ENCODE measurements at regions not wholly inside any gene's neighbourhood (a gene's known extent, or its start where the extent isn't known, plus 50 kb on each side); places are given as distances from the start of the nearest gene placed in this dataset.
"Not testable (repeated sequence)": the region's sequence is repeated elsewhere in the genome, so short reads cannot be mapped to it uniquely, and the experiment has no call there.

- H3K36me3 ChIP-seq: no peaks in the 10 kb centered on the region
- TF ChIP-seq, protein P1, sequence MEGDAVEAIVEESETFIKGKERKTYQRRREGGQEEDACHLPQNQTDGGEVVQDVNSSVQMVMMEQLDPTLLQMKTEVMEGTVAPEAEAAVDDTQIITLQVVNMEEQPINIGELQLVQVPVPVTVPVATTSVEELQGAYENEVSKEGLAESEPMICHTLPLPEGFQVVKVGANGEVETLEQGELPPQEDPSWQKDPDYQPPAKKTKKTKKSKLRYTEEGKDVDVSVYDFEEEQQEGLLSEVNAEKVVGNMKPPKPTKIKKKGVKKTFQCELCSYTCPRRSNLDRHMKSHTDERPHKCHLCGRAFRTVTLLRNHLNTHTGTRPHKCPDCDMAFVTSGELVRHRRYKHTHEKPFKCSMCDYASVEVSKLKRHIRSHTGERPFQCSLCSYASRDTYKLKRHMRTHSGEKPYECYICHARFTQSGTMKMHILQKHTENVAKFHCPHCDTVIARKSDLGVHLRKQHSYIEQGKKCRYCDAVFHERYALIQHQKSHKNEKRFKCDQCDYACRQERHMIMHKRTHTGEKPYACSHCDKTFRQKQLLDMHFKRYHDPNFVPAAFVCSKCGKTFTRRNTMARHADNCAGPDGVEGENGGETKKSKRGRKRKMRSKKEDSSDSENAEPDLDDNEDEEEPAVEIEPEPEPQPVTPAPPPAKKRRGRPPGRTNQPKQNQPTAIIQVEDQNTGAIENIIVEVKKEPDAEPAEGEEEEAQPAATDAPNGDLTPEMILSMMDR (IDR thresholded peaks at IDR 0.05; ENCODE audit: low read depth, low read length): peak; percentile 82
- no peaks in the 10 kb centered on the region for H3K9me3 ChIP-seq (ENCODE audit: severe bottlenecking)
- no peak overlapping the region for H3K27ac ChIP-seq
- no peak overlapping the region for H3K4me3 ChIP-seq (ENCODE audit: low read depth, low read length)
- DNase-seq: peak; percentile 48
- H3K27me3 ChIP-seq (ENCODE audit: insufficient read depth, low read depth, severe bottlenecking): peaks cover 4% of the 10 kb centered on the region
Observed at GRCh38 chr16:35102780-35103403, 1643.5 kb downstream of the TP53TG3F start.

- not testable (repeated sequence) for DNase-seq; H3K9me3 ChIP-seq (ENCODE audit: severe bottlenecking); H3K36me3 ChIP-seq; H3K27ac ChIP-seq; H3K27me3 ChIP-seq (ENCODE audit: insufficient read depth, low read depth, severe bottlenecking); H3K4me3 ChIP-seq (ENCODE audit: low read depth, low read length)
Observed at GRCh38 chr16:35111772-35112171, 1652.4 kb downstream of the TP53TG3F start.

- no peaks in the 10 kb centered on the region for H3K9me3 ChIP-seq (ENCODE audit: severe bottlenecking)
- TF ChIP-seq, protein P1 (IDR thresholded peaks at IDR 0.05; ENCODE audit: low read depth, low read length): no peak
Observed at GRCh38 chr16:35131429-35131828, 1672.0 kb downstream of the TP53TG3F start.

DNA sequence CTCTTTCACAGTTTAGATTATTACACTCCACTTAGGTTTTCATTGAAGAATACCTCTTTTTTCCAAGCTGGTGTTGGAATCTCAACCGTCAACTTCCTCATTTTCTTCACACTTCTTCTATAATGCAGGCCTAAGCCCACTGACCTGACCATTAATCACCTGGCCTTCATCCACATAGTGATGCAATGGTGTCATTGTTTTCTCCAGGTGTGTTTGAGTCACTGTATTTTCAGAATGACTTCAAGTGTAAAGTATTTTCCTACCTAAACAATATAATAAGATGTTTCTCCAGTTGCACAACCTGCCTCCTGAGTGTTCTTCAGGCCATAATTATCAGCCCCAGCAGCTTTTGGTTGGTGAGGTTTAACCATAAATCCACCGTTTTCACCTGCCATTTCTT is 1675.1 kb downstream of the TP53TG3F start:
- DNase-seq: no peak
- no peak overlapping the region for H3K4me3 ChIP-seq (ENCODE audit: low read depth, low read length)
- H3K27ac ChIP-seq: no peak overlapping the region
- H3K27me3 ChIP-seq (ENCODE audit: insufficient read depth, low read depth, severe bottlenecking): peaks cover 26% of the 10 kb centered on the region
- TF ChIP-seq, protein P1 (IDR thresholded peaks at IDR 0.05; ENCODE audit: low read depth, low read length): no peak
- H3K9me3 ChIP-seq (ENCODE audit: severe bottlenecking): no peaks in the 10 kb centered on the region
- H3K36me3 ChIP-seq: no peaks in the 10 kb centered on the region

More at GRCh38 chr16:35131429-35131828, 1672.0 kb downstream of the TP53TG3F start:
- Histone ChIP-seq H3K36me3 (no peaks in the 10 kb centered on the region), H3K4me3 (ENCODE audit: low read depth, low read length) (no peak overlapping the region), H3K27ac (no peak overlapping the region), H3K27me3 (ENCODE audit: insufficient read depth, low read depth, severe bottlenecking) (peaks cover 14% of the 10 kb centered on the region)
- no peak for DNase-seq

DNA sequence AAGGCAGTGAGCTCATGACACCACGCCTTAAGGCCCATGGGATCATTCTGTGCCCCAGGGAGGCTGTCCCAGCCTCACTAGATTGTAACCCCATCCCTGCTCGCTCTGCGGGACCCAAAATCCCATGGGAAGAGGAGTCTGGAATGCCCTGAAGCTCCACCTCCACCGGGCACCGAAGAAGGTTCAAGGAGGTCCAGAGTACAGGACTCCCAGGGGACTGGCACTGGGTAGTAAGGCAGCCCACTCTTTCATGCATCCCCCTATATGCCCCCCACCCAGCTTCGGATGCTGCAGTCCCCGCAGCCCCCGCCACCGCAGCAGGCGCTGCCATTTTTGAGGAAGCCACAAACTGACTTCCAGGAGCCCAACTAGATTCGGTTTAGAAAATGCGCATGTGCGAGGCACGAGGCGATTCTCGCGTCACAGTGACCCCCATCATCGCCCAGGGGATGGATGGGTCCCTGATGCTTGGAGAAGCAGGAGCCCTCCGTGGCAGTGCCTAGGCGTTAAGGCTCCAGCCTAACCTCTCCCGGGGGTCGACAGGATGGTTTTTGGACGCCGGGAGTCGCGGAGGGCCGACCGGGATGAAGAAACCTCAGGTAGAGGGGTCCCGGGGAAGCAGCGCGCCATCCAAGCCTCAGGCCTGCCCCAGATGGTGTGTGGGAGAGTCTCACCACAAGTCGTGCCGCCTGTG is 1681.0 kb downstream of the TP53TG3F start:
- no peak overlapping the region for H3K27ac ChIP-seq
- peaks cover 70% of the 10 kb centered on the region for H3K27me3 ChIP-seq (ENCODE audit: insufficient read depth, low read depth, severe bottlenecking)
- TF ChIP-seq, protein P1 (IDR thresholded peaks at IDR 0.05; ENCODE audit: low read depth, low read length): no peak
- H3K4me3 ChIP-seq (ENCODE audit: low read depth, low read length): no peak overlapping the region
- no peaks in the 10 kb centered on the region for H3K9me3 ChIP-seq (ENCODE audit: severe bottlenecking)
- no peaks in the 10 kb centered on the region for H3K36me3 ChIP-seq
- no peak for DNase-seq

DNA sequence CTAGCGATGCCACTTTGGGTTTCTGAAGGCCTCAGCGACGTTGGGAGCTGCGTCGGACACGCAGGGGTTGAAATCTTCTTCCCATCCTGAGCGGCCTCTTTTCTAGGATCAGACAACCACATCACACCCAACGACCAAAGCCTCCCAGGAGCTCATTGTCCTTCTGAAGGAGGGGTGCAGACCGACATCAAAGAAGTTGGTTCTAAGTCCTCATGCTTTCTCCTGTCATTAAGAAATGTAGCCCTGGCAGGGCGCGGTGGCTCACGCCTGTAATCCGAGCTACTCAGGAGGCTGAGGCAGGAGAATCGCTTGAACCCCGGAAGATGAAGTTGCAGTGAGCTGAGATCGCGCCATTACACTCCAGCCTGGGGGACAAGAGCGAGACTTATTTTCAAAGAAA is 1681.9 kb downstream of the TP53TG3F start:
- no peaks in the 10 kb centered on the region for H3K36me3 ChIP-seq
- no peak overlapping the region for H3K4me3 ChIP-seq (ENCODE audit: low read depth, low read length)
- TF ChIP-seq, protein P1 (IDR thresholded peaks at IDR 0.05; ENCODE audit: low read depth, low read length): no peak
- no peak for DNase-seq
- H3K27me3 ChIP-seq (ENCODE audit: insufficient read depth, low read depth, severe bottlenecking): peaks cover 68% of the 10 kb centered on the region
- no peak overlapping the region for H3K27ac ChIP-seq
- H3K9me3 ChIP-seq (ENCODE audit: severe bottlenecking): no peaks in the 10 kb centered on the region

All from WERI-Rb-1 (cell line).